H1 (cell line): ENCODE measurements at regions not wholly inside any gene's neighbourhood (a gene's known extent, or its start where the extent isn't known, plus 50 kb on each side); places are given as distances from the start of the nearest gene placed in this dataset.
A peak's percentile ranks its signal among the peaks of the same experiment; 100 is the strongest.

ENCODE experiments used
- CTCF ChIA-PET: fragments of 300-600 bp; sonication (Branson Sonifier 250); formaldehyde crosslinking; loops from one replicate; lab custom pipeline; 2021; ENCODE audit not compliant: partially characterized antibody; lab: Charles Lee
- POLR2A ChIA-PET: fragments of 300-600 bp; sonication (Branson Sonifier 250); formaldehyde crosslinking; loops from one replicate; lab custom pipeline; 2021; ENCODE audit warnings: inconsistent platforms; ENCODE audit not compliant: partially characterized antibody; lab: Charles Lee
- DNase-seq, 2 experiments: peaks; one replicate each; pipeline versions ENCODE4 v3.0.0 to v3.0.0-alpha.2; 2010 to 2022; ENCODE audit warnings: low spot score in 2 of 2, low read depth in 1 of 2, mixed read lengths in 1 of 2
- FAIRE-seq: peaks from 2 replicates; lab custom pipeline; 2011; peaks lifted over from hg19 to GRCh38; lab: Jason Lieb, UNC
- H2AFZ ChIP-seq: 2 replicates; pipeline ENCODE4 v1.8.1; 2012; ENCODE audit warnings: low read length, inconsistent platforms
- H2AK5ac ChIP-seq: 2 replicates; pipeline ENCODE4 v1.6.1; 2013; ENCODE audit warnings: low read depth, low read length
- H2BK120ac ChIP-seq: replicated peaks from 2 replicates; pipeline ENCODE3; 2013; ENCODE audit warnings: low read depth, low read length, inconsistent platforms
- H2BK12ac ChIP-seq: 2 replicates; pipeline ENCODE4 v1.6.1; 2013; ENCODE audit warnings: low read depth, low read length
- H2BK15ac ChIP-seq: 2 replicates; pipeline ENCODE4 v1.6.1; 2013; ENCODE audit warnings: low read length
- H2BK20ac ChIP-seq: 2 replicates; pipeline ENCODE4 v1.6.1; 2013; ENCODE audit warnings: low read length
- H2BK5ac ChIP-seq: 2 replicates; pipeline ENCODE4 v1.6.1; 2013; ENCODE audit warnings: low read depth, low read length
- H3K14ac ChIP-seq: 2 replicates; pipeline ENCODE4 v1.6.1; 2013; ENCODE audit warnings: inconsistent platforms; ENCODE audit not compliant: insufficient read length
- H3K18ac ChIP-seq: 2 replicates; pipeline ENCODE4 v1.6.1; 2013; ENCODE audit warnings: low read length; ENCODE audit errors: extremely low read depth
- H3K23ac ChIP-seq: 2 replicates; pipeline ENCODE4 v1.6.1; 2013; ENCODE audit warnings: inconsistent platforms; ENCODE audit not compliant: insufficient read length
- H3K23me2 ChIP-seq: 2 replicates; pipeline ENCODE4 v1.6.1; 2013; ENCODE audit warnings: low read depth, low read length
- H3K27ac ChIP-seq: 2 replicates; pipeline ENCODE4 v1.6.1; 2011; ENCODE audit warnings: low read depth, low read length, inconsistent platforms
- H3K27me3 ChIP-seq, 4 experiments: replicated peaks in 1 of 4; 1 replicate in 1 of 4; 2 replicates in 3 of 4; pipeline versions ENCODE4 v1.6.1 to v1.8.1; 2011 to 2013; ENCODE audit warnings: low read length in 3 of 4, mild to moderate bottlenecking in 3 of 4, inconsistent platforms in 2 of 4, mixed read lengths in 2 of 4, moderate library complexity in 1 of 4; ENCODE audit not compliant: control insufficient read depth in 3 of 4, insufficient read depth in 3 of 4; ENCODE audit errors: extremely low read depth in 1 of 4
- H3K36me3 ChIP-seq, 4 experiments: 2 replicates each; pipeline versions ENCODE4 v1.6.1 to v1.8.1; 2011 to 2013; ENCODE audit warnings: mild to moderate bottlenecking in 4 of 4, low read length in 3 of 4, moderate library complexity in 2 of 4, control low read depth in 1 of 4, inconsistent platforms in 1 of 4; ENCODE audit not compliant: insufficient read depth in 4 of 4, control insufficient read depth in 2 of 4
- H3K4ac ChIP-seq: replicated peaks from 2 replicates; pipeline ENCODE3; 2013; ENCODE audit warnings: low read length, low read depth, mixed read lengths, inconsistent platforms; ENCODE audit not compliant: insufficient read length
- H3K4me1 ChIP-seq, 4 experiments: replicated peaks in 1 of 4; 1 replicate in 1 of 4; 2 replicates in 3 of 4; pipeline versions ENCODE4 v1.6.1 to v1.8.1; 2011 to 2013; ENCODE audit warnings: low read length in 3 of 4, inconsistent platforms in 2 of 4, mixed read lengths in 1 of 4; ENCODE audit not compliant: insufficient read depth in 4 of 4, control insufficient read depth in 3 of 4
- H3K4me2 ChIP-seq, 2 experiments: 2 replicates each; pipeline versions ENCODE4 v1.6.1 to v1.8.1; 2011 to 2013; ENCODE audit warnings: low read depth in 2 of 2, low read length in 2 of 2, control low read depth in 1 of 2, inconsistent platforms in 1 of 2, mild to moderate bottlenecking in 1 of 2; ENCODE audit not compliant: insufficient read depth in 1 of 2
- H3K4me3 ChIP-seq, 4 experiments: fragments of 200-600, 300-600 bp in 1 of 4; sonication (generic), shearing (Covaris generic), sonication (Bioruptor Twin) in 1 of 4; 2 replicates each; pipeline versions ENCODE4 v1.5.1 to v1.8.1; 2011 to 2016; ENCODE audit warnings: low read length in 4 of 4, low read depth in 3 of 4, control low read depth in 2 of 4, inconsistent platforms in 2 of 4, mild to moderate bottlenecking in 2 of 4, mixed read lengths in 1 of 4, moderate library complexity in 1 of 4; ENCODE audit not compliant: insufficient read depth in 2 of 4; ENCODE audit errors: extremely low read depth in 1 of 4
- H3K56ac ChIP-seq: replicated peaks from 2 replicates; pipeline ENCODE3; 2013; ENCODE audit warnings: low read depth, mild to moderate bottlenecking, mixed read lengths, low read length, inconsistent platforms; ENCODE audit not compliant: insufficient read length
- H3K79me1 ChIP-seq: 2 replicates; pipeline ENCODE4 v1.6.1; 2013; ENCODE audit warnings: low read depth, low read length, control low read depth
- H3K79me2 ChIP-seq, 2 experiments: 2 replicates each; pipeline versions ENCODE4 v1.6.1 to v1.8.1; 2012 to 2013; ENCODE audit warnings: low read length in 2 of 2, mild to moderate bottlenecking in 2 of 2, inconsistent platforms in 1 of 2; ENCODE audit not compliant: insufficient read depth in 2 of 2, control insufficient read depth in 1 of 2
- H3K9ac ChIP-seq, 4 experiments: replicated peaks in 1 of 4; 1 replicate in 1 of 4; 2 replicates in 3 of 4; pipeline versions ENCODE4 v1.6.1 to v1.8.1; 2011 to 2013; ENCODE audit warnings: low read depth in 3 of 4, low read length in 3 of 4, control low read depth in 2 of 4, mild to moderate bottlenecking in 2 of 4, moderate library complexity in 2 of 4, inconsistent platforms in 1 of 4; ENCODE audit errors: extremely low read depth in 1 of 4
- H3K9me3 ChIP-seq, 2 experiments: 2 replicates each; pipeline versions ENCODE4 v1.6.1 to v1.8.1; 2012 to 2013; ENCODE audit warnings: mild to moderate bottlenecking in 2 of 2, moderate library complexity in 2 of 2, control low read depth in 1 of 2, inconsistent platforms in 1 of 2, low read depth in 1 of 2, low read length in 1 of 2, mixed read lengths in 1 of 2; ENCODE audit not compliant: insufficient read depth in 2 of 2
- H4K20me1 ChIP-seq, 2 experiments: replicated peaks in 1 of 2; 2 replicates each; pipeline versions ENCODE3 to v1.8.1; 2011 to 2013; ENCODE audit warnings: inconsistent platforms in 2 of 2, low read length in 2 of 2, mild to moderate bottlenecking in 1 of 2; ENCODE audit not compliant: insufficient read depth in 2 of 2, control insufficient read depth in 1 of 2
- H4K5ac ChIP-seq: 2 replicates; pipeline ENCODE4 v1.6.1; 2013; ENCODE audit warnings: low read length, low read depth, mixed read lengths, inconsistent platforms; ENCODE audit not compliant: insufficient read length
- H4K8ac ChIP-seq: 2 replicates; pipeline ENCODE4 v1.8.0; 2013; ENCODE audit warnings: mild to moderate bottlenecking, moderate library complexity, low read length, inconsistent platforms; ENCODE audit not compliant: insufficient read depth; ENCODE audit errors: extremely low read depth
- H4K91ac ChIP-seq: replicated peaks from 2 replicates; pipeline ENCODE3; 2013; ENCODE audit warnings: low read length, mixed read lengths, inconsistent platforms; ENCODE audit not compliant: insufficient read length
- JUND ChIP-seq: IDR thresholded peaks from 2 replicates; pipeline ENCODE4 v1.6.1; 2011; ENCODE audit warnings: mild to moderate bottlenecking, improper control_type of control experiment, low read length
- KDM1A ChIP-seq: fragments of 200-600, 300-600 bp; sonication (generic); IDR thresholded peaks from 2 replicates; pipeline ENCODE4 v1.7.1; 2016; ENCODE audit warnings: mild to moderate bottlenecking, low read length, borderline replicate concordance
- NANOG ChIP-seq: IDR thresholded peaks from 2 replicates; pipeline ENCODE4 v1.6.1; 2011; ENCODE audit warnings: low read length, low read depth, mild to moderate bottlenecking, inconsistent platforms; ENCODE audit not compliant: insufficient read depth, poor library complexity, severe bottlenecking
- POU5F1 ChIP-seq: IDR thresholded peaks from 2 replicates; pipeline ENCODE4 v1.6.1; 2011; ENCODE audit warnings: low read depth, mild to moderate bottlenecking, low read length, moderate library complexity
- RNF2 ChIP-seq: fragments of 200-900, 300-1000 bp; sonication (generic); IDR thresholded peaks from 2 replicates; pipeline ENCODE4 v1.7.1; 2016; ENCODE audit warnings: borderline replicate concordance, low read depth, mild to moderate bottlenecking, antibody characterized with exemption, low read length; ENCODE audit not compliant: poor library complexity, severe bottlenecking; ENCODE audit errors: missing control alignments
- SP1 ChIP-seq: IDR thresholded peaks from 2 replicates; pipeline ENCODE4 v1.6.1; 2011; ENCODE audit warnings: low read depth, low read length
- TEAD4 ChIP-seq: IDR thresholded peaks from 2 replicates; pipeline ENCODE4 v1.6.1; 2012; ENCODE audit warnings: low read depth, low read length, inconsistent platforms, mixed read lengths
- YY1 ChIP-seq: IDR thresholded peaks from 2 replicates; pipeline ENCODE4 v1.6.1; 2011; ENCODE audit warnings: low read depth, mild to moderate bottlenecking, low read length
- WGBS, 2 experiments: shearing (Covaris generic) in 1 of 2; methylation state at CpG; one replicate each; pipeline versions ENCODE4 v1.1.6 to v1.1.7; 2013 to 2015; ENCODE audit warnings: low lambda C conversion rate in 2 of 2, mixed read lengths in 2 of 2, inconsistent platforms in 1 of 2, low coverage in 1 of 2, missing lambda C conversion rate in 1 of 2; ENCODE audit not compliant: insufficient replicate concordance in 2 of 2, insufficient coverage in 1 of 2, insufficient read length in 1 of 2; ENCODE audit errors: extremely low coverage in 1 of 2, missing lambda C conversion rate in 1 of 2; 5-methylcytosine and 5-hydroxymethylcytosine counted together

DNA sequence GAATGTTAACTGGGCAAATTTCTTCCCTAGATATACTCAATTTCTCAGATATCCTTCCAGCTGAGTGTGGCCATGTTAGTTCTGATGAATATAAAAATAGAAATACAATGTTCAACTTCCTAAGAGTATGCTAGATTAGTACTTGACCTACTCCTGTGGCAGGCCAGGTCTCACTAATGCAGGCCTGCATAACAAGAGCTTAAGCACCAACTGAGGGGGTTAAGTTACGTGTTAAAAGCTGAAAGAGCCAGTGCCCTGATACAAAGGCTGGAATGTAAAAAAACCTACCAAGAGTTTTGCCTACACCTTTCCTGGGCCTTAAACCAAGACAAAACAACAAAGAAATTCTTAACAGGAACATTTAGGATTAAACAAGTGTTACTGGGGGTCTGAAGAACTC, 102.8 kb downstream of the MRPS30 start:
- CTCF ChIA-PET = no interaction called here
- peaks cover 0 to 4% (median 0%) of the 10 kb centered on the region in 4 experiments; a peak in 1 of 7 replicates for H3K4me1 ChIP-seq
- H3K27ac ChIP-seq = no peak overlapping the region
- no peak overlapping the region for H3K18ac ChIP-seq
- H2AFZ ChIP-seq = no peak overlapping the region
- no peak overlapping the region for H2BK20ac ChIP-seq
- no peaks in the 10 kb centered on the region for H4K20me1 ChIP-seq
- H3K79me2 ChIP-seq = no peaks in the 10 kb centered on the region
- 46% methylated on average over 1 of the region's 1 CpG; no CpG with 5 or more reads in 1 of the 2 experiments for WGBS, 2 experiments
- peaks cover 0 to 3% of the 10 kb centered on the region in 2 experiments; a peak in 1 of 4 replicates for H3K9me3 ChIP-seq
- no peak overlapping the region for H3K4me3 ChIP-seq
- FAIRE-seq (peak; percentile 76), DNase-seq (peak in 1 of 2 experiments; percentile 13)
- H2BK12ac ChIP-seq = no peak overlapping the region
- no peak overlapping the region for H2AK5ac ChIP-seq
- no peak overlapping the region for H3K4me2 ChIP-seq
- no peaks in the 10 kb centered on the region for H3K36me3 ChIP-seq
- H3K4ac ChIP-seq = no peak overlapping the region
- H3K56ac ChIP-seq = no peak overlapping the region
- H4K91ac ChIP-seq = no peak overlapping the region
- no peak overlapping the region for H2BK15ac ChIP-seq
- H4K8ac ChIP-seq = no peak overlapping the region
- no peak overlapping the region for H4K5ac ChIP-seq
- POLR2A ChIA-PET = interaction anchor here (0.6 kb wide), 1 partner anchor 543 kb away, joined by 3 read pairs; no protein-coding TSS in a partner anchor
- no peak overlapping the region for H3K23ac ChIP-seq
- H2BK5ac ChIP-seq = no peak overlapping the region
- no peak overlapping the region for H3K9ac ChIP-seq
- no peak overlapping the region for H2BK120ac ChIP-seq
- H3K27me3 ChIP-seq = no peaks in the 10 kb centered on the region
- H3K23me2 ChIP-seq = no peaks in the 10 kb centered on the region
- no peaks in the 10 kb centered on the region for H3K79me1 ChIP-seq
- no peak overlapping the region for H3K14ac ChIP-seq
- TF ChIP-seq JUND (no peak), RNF2 (no peak), TEAD4 (0 out of 2 replicates have a peak, but pooled peaks have one; percentile 31), NANOG (peak; percentile 12), SP1 (0 out of 2 replicates have a peak, but pooled peaks have one; percentile 12), KDM1A (no peak), YY1 (no peak), POU5F1 (0 out of 2 replicates have a peak, but pooled peaks have one; percentile 32)
